ENCODE measurements at regions not wholly inside any gene's neighbourhood (a gene's known extent, or its start where the extent isn't known, plus 50 kb on each side); places are given as distances from the start of the nearest gene placed in this dataset.

DNA sequence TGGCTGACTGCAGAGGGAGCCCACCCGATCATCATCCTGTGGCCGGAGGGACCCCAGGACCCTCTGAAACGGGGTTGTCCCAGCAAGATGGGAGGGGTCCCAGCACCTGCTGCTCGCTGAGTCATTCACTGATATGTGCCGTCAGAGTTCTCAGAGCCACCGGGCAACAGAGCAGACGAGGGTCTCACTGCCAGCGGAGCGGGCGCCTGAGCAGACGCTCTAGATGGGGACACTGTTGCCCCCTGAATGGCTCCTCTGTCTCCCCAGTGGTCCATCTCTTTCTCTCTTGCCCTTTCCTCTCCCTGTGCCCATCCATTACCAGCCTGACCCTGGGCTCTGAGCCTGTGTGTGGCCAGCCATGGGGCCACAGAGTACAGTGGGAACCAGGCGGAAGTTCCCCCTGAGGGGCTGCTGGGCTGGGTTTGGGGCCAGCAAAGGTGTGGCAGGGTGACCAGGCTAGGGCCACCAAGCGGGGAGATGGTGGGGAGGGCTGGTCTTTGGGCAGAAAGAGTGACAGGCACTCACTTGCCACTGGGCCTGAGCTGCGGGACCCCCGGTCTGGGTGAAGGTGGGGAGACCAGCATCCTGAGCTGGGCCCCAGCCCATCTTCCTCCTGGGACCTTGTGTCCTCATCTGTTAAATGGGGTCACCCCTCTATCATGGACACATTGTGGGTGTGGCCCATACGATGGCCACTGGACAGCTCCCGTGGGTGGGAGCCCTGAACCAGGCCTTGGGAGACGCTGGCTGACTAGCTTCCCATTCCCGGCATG, 90.9 kb downstream of the HMX1 start:
- Histone ChIP-seq H3K27me3 (replicated peaks in 1 of 2; ENCODE audit: control insufficient read depth in 2 of 2, extremely low read depth in 1 of 2, insufficient read depth in 2 of 2, low read length in 1 of 2) (peaks cover 0 to 11% of the 10 kb centered on the region in 2 experiments), H3K4me3 (ENCODE audit: control insufficient read depth in 1 of 2, extremely low read depth in 1 of 2, low read length in 1 of 2) (no peak overlapping the region), H3K27ac (ENCODE audit: low read length) (no peak overlapping the region), H3K4me1 (ENCODE audit: control insufficient read depth in 1 of 2, extremely low read depth in 1 of 2, insufficient read depth in 2 of 2, low read length in 2 of 2) (no peaks in the 10 kb centered on the region), H3K36me3 (ENCODE audit: control insufficient read depth in 2 of 2, extremely low read depth in 1 of 2, insufficient read depth in 1 of 2, low read length in 1 of 2) (no peaks in the 10 kb centered on the region), H3K9me3 (no peaks in the 10 kb centered on the region)
- 77% methylated on average over 15 of the region's 19 CpGs for WGBS (ENCODE audit: insufficient coverage)
- no peaks in the 10 kb centered on the region for H3K9me3 Mint-ChIP-seq
- no peaks in the 10 kb centered on the region for H3K4me1 Mint-ChIP-seq
- ChIA-PET CTCF (no interaction called here), POLR2A (no interaction called here)
- DNase-seq = no peak
- no peak overlapping the region for H3K4me3 Mint-ChIP-seq
- H3K27me3 Mint-ChIP-seq = no peaks in the 10 kb centered on the region
- H3K36me3 Mint-ChIP-seq = no peaks in the 10 kb centered on the region
- no peak for ATAC-seq (replicated peaks in 1 of 4)
- H3K27ac Mint-ChIP-seq = no peak overlapping the region

DNA sequence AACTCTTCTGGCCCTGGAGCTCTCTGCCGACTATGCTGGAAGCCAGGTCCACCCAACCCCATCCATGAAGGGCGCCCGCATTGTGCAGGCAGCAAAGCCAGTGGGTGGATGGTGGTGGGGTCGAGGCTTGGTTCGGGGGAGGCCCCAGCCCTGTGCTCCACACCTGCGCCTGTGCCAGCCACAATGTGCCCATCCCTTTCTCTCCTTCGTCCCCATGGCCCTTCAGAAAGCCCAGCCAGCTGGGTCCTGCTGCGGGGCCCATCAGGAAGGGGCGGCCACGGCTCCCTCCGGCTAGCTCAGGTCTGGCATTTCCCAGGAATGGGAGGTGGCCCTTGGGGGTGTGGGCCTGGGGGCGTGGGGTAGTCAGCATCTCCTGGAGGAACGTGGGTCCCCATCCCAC, 91.6 kb downstream of the HMX1 start:
- H3K27me3 ChIP-seq (replicated peaks in 1 of 2; ENCODE audit: control insufficient read depth in 2 of 2, extremely low read depth in 1 of 2, insufficient read depth in 2 of 2, low read length in 1 of 2) = peaks cover 0 to 11% of the 10 kb centered on the region in 2 experiments
- Mint-ChIP-seq H3K4me1 (no peaks in the 10 kb centered on the region), H3K27ac (no peak overlapping the region), H3K4me3 (no peak overlapping the region), H3K27me3 (no peaks in the 10 kb centered on the region), H3K9me3 (no peaks in the 10 kb centered on the region), H3K36me3 (no peaks in the 10 kb centered on the region)
- 36% methylated on average over 3 of the region's 13 CpGs for WGBS (ENCODE audit: insufficient coverage)
- no peak overlapping the region for H3K4me3 ChIP-seq (ENCODE audit: control insufficient read depth in 1 of 2, extremely low read depth in 1 of 2, low read length in 1 of 2)
- ATAC-seq (replicated peaks in 1 of 4) (no peak), DNase-seq (no peak)
- no peaks in the 10 kb centered on the region for H3K4me1 ChIP-seq (ENCODE audit: control insufficient read depth in 1 of 2, extremely low read depth in 1 of 2, insufficient read depth in 2 of 2, low read length in 2 of 2)
- H3K27ac ChIP-seq (ENCODE audit: low read length) = no peak overlapping the region
- ChIA-PET POLR2A (no interaction called here), CTCF (no interaction called here)
- H3K36me3 ChIP-seq (ENCODE audit: control insufficient read depth in 2 of 2, extremely low read depth in 1 of 2, insufficient read depth in 1 of 2, low read length in 1 of 2) = no peaks in the 10 kb centered on the region
- no peaks in the 10 kb centered on the region for H3K9me3 ChIP-seq

DNA sequence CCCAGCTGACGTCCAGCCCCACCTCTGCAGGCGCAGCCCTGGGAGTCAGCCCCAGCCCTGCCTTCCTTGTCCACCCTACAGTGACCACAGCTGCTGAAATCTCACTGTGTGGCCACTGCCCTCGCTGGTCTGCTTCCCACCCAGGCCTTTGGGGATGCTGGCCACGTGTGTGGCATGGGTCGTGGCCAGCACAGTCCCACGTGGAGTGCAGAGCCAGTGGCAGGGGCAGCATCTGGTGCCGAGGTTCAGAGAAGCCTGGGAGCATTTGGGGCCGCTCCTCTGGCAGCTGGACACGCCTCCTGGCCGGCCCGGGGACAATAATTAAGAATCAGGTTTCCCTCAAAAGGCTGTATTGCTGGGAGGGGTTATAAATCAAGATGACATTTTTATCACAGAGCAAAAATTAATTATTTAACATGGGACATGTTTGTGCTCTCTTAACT, 92.1 kb downstream of the HMX1 start:
- POLR2A ChIA-PET = no interaction called here
- CTCF ChIA-PET = no interaction called here
- Mint-ChIP-seq H3K4me1 (no peaks in the 10 kb centered on the region), H3K27ac (no peak overlapping the region), H3K36me3 (no peaks in the 10 kb centered on the region), H3K4me3 (no peak overlapping the region), H3K9me3 (no peaks in the 10 kb centered on the region), H3K27me3 (no peaks in the 10 kb centered on the region)
- no peaks in the 10 kb centered on the region for H3K36me3 ChIP-seq (ENCODE audit: control insufficient read depth in 2 of 2, extremely low read depth in 1 of 2, insufficient read depth in 1 of 2, low read length in 1 of 2)
- no peak overlapping the region for H3K4me3 ChIP-seq (ENCODE audit: control insufficient read depth in 1 of 2, extremely low read depth in 1 of 2, low read length in 1 of 2)
- H3K9me3 ChIP-seq = no peaks in the 10 kb centered on the region
- H3K27ac ChIP-seq (ENCODE audit: low read length) = no peak overlapping the region
- DNase-seq = no peak
- WGBS (ENCODE audit: insufficient coverage) = 63% methylated on average over 7 of the region's 11 CpGs
- peaks cover 0 to 10% of the 10 kb centered on the region in 2 experiments for H3K27me3 ChIP-seq (replicated peaks in 1 of 2; ENCODE audit: control insufficient read depth in 2 of 2, extremely low read depth in 1 of 2, insufficient read depth in 2 of 2, low read length in 1 of 2)
- no peak for ATAC-seq (replicated peaks in 1 of 4)
- H3K4me1 ChIP-seq (ENCODE audit: control insufficient read depth in 1 of 2, extremely low read depth in 1 of 2, insufficient read depth in 2 of 2, low read length in 2 of 2) = no peaks in the 10 kb centered on the region

DNA sequence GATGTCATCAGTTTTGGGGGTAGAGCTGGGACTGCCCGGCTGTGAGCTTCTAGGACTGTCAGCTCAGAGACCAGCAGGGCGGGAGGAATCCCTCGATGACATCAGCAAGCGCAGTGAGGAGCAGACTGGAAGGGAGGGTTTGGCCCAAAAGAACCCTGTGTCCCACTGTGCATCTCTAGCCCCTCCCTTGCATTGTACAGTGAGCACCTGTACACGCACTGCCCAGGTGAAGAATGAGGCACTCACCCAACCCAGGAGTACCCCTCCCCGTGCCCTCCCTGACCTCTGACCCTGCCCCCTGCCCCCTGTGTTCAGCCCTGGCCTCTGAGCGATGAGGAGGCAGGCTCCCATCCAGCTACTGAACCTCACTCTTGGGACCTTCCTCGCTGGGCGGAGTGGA, 92.9 kb downstream of the HMX1 start:
- DNase-seq = no peak
- Mint-ChIP-seq H3K4me1 (no peaks in the 10 kb centered on the region), H3K36me3 (no peaks in the 10 kb centered on the region), H3K9me3 (no peaks in the 10 kb centered on the region), H3K27ac (no peak overlapping the region), H3K4me3 (no peak overlapping the region), H3K27me3 (no peaks in the 10 kb centered on the region)
- WGBS (ENCODE audit: insufficient coverage) = 86% methylated on average over 7 of the region's 9 CpGs
- Histone ChIP-seq H3K36me3 (ENCODE audit: control insufficient read depth in 2 of 2, extremely low read depth in 1 of 2, insufficient read depth in 1 of 2, low read length in 1 of 2) (no peaks in the 10 kb centered on the region), H3K4me3 (ENCODE audit: control insufficient read depth in 1 of 2, extremely low read depth in 1 of 2, low read length in 1 of 2) (no peak overlapping the region), H3K27ac (ENCODE audit: low read length) (no peak overlapping the region), H3K27me3 (replicated peaks in 1 of 2; ENCODE audit: control insufficient read depth in 2 of 2, extremely low read depth in 1 of 2, insufficient read depth in 2 of 2, low read length in 1 of 2) (peaks cover 0 to 10% of the 10 kb centered on the region in 2 experiments), H3K9me3 (no peaks in the 10 kb centered on the region), H3K4me1 (ENCODE audit: control insufficient read depth in 1 of 2, extremely low read depth in 1 of 2, insufficient read depth in 2 of 2, low read length in 2 of 2) (no peaks in the 10 kb centered on the region)
- CTCF ChIA-PET = no interaction called here
- POLR2A ChIA-PET = no interaction called here
- no peak for ATAC-seq (replicated peaks in 1 of 4)

DNA sequence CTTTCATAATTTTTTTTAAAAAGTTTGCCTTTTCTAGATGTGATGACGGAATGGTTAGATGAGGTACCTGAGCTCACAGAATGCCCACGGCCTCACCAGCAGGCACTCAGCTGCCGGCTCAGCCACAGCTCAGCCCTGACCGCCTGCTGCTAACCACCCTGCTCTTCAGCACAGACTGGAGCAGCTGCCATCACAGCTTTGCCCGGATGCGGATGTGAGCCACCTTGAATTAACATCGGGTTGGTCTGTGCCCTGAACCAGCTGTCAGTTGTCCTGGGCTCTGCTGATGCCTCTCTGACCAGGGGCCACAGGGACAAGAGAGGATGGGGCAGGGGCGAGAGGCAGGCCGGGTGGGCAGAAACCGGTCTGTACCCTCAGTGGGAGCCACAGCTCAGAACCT, 93.3 kb downstream of the HMX1 start:
- H3K4me1 Mint-ChIP-seq = no peaks in the 10 kb centered on the region
- Histone ChIP-seq H3K4me1 (ENCODE audit: control insufficient read depth in 1 of 2, extremely low read depth in 1 of 2, insufficient read depth in 2 of 2, low read length in 2 of 2) (no peaks in the 10 kb centered on the region), H3K27me3 (replicated peaks in 1 of 2; ENCODE audit: control insufficient read depth in 2 of 2, extremely low read depth in 1 of 2, insufficient read depth in 2 of 2, low read length in 1 of 2) (peaks cover 0 to 10% of the 10 kb centered on the region in 2 experiments), H3K36me3 (ENCODE audit: control insufficient read depth in 2 of 2, extremely low read depth in 1 of 2, insufficient read depth in 1 of 2, low read length in 1 of 2) (no peaks in the 10 kb centered on the region), H3K9me3 (no peaks in the 10 kb centered on the region), H3K27ac (ENCODE audit: low read length) (no peak overlapping the region), H3K4me3 (ENCODE audit: control insufficient read depth in 1 of 2, extremely low read depth in 1 of 2, low read length in 1 of 2) (no peak overlapping the region)
- CTCF ChIA-PET = interaction anchor here in 1 of 2 donors (0.5 kb wide), 1 partner anchor 245 kb away, joined by 3 read pairs; no protein-coding TSS in a partner anchor
- no peaks in the 10 kb centered on the region for H3K27me3 Mint-ChIP-seq
- no peaks in the 10 kb centered on the region for H3K36me3 Mint-ChIP-seq
- WGBS (ENCODE audit: insufficient coverage) = 78% methylated on average over 8 of the region's 10 CpGs
- no peak overlapping the region for H3K4me3 Mint-ChIP-seq
- H3K27ac Mint-ChIP-seq = no peak overlapping the region
- POLR2A ChIA-PET = no interaction called here
- no peak for DNase-seq
- no peak for ATAC-seq (replicated peaks in 1 of 4)
- no peaks in the 10 kb centered on the region for H3K9me3 Mint-ChIP-seq

DNA sequence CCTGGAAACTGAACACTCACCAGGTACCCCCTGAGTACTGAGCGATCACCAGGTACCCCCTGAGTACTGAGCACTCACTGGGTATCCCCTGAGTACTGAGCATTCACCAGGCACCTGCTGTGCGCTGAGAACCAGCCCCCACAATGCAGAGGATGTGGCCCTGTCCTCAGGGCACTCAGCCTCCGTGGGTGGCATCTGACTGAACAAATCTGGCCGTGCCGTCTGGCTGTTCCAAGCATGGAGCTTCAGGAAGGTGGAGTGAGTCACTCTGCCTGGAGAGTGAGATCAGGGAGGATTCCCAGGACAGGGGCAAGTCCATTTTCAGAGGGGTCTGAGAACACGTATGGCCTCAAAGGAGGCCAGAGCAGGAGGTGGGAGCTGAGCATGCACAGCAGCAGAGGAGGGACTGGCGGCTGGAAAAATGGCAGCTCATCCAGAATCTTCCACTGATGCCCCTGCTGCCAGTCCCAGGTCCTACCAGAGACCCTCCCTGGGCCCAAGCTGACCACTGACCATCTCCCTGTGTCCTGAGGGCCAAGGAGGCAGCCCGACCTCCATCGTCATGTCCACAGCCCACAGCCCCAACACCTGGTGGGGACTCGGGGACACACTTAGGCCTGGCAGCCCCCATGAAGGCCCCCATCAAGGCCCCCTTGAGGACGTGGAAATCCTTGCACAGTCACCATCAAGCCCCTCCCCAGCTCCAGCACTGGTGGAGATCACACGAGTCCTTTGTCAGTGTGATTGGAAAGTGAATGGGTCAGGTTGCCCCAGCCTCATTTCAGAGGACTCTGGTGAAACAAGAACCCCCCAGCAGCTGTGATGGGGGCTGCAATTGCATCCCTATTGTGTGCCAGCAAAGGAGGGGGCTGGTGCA, 94.1 kb downstream of the HMX1 start:
- ChIA-PET POLR2A (no interaction called here), CTCF (interaction anchor here in 1 of 2 donors (0.5 kb wide), 1 partner anchor 244 kb away, joined by 3 read pairs; no protein-coding TSS in a partner anchor)
- Histone ChIP-seq H3K27ac (ENCODE audit: low read length) (no peak overlapping the region), H3K4me1 (ENCODE audit: control insufficient read depth in 1 of 2, extremely low read depth in 1 of 2, insufficient read depth in 2 of 2, low read length in 2 of 2) (no peaks in the 10 kb centered on the region), H3K9me3 (no peaks in the 10 kb centered on the region), H3K4me3 (ENCODE audit: control insufficient read depth in 1 of 2, extremely low read depth in 1 of 2, low read length in 1 of 2) (no peak overlapping the region), H3K36me3 (ENCODE audit: control insufficient read depth in 2 of 2, extremely low read depth in 1 of 2, insufficient read depth in 1 of 2, low read length in 1 of 2) (no peaks in the 10 kb centered on the region), H3K27me3 (replicated peaks in 1 of 2; ENCODE audit: control insufficient read depth in 2 of 2, extremely low read depth in 1 of 2, insufficient read depth in 2 of 2, low read length in 1 of 2) (peaks cover 0 to 10% of the 10 kb centered on the region in 2 experiments)
- no peaks in the 10 kb centered on the region for H3K27me3 Mint-ChIP-seq
- no peak overlapping the region for H3K4me3 Mint-ChIP-seq
- 87% methylated on average over 8 of the region's 12 CpGs for WGBS (ENCODE audit: insufficient coverage)
- no peak overlapping the region for H3K27ac Mint-ChIP-seq
- H3K4me1 Mint-ChIP-seq = no peaks in the 10 kb centered on the region
- ATAC-seq (replicated peaks in 1 of 4) (no peak), DNase-seq (no peak)
- no peaks in the 10 kb centered on the region for H3K9me3 Mint-ChIP-seq
- H3K36me3 Mint-ChIP-seq = no peaks in the 10 kb centered on the region
